ENCODE measurements at regions not wholly inside any gene's neighbourhood (a gene's known extent, or its start where the extent isn't known, plus 50 kb on each side); places are given as distances from the start of the nearest gene placed in this dataset.

DNA sequence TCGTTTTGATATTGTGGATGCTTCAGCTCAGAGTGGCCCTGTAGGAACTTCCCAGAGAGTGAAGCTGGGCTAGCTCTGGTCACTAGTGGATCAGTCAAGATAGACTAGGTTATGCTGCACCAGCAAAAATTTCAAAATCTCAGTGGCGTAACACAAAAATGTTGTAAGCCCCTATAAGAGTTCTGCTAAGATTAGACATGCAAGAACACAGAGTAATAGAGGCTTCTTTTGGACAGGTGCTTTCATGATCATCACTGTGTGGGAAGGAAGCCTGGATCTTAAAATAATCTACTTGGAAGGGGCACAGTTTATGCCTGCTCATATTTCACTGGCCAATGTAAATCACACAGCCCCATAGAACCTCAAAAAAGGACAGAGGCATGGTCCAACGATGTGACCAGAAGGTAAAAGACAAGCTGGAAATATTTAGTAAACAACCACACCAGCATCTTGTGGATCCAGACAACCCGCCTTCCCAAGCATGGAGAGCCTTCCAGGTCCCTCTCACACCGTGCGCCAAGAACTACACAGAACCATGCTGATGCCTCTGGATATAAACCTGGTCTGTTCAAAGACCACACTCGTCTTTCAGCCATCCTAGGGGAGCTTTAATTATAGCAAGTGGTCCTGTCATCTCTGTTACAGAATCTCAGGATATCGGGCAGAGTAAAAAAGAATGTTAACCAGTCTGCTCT is 554.3 kb downstream of the EPHB1 start:
- Mint-ChIP-seq H3K4me1 (ENCODE audit: low read depth) (no peaks in the 10 kb centered on the region), H3K9me3 (peaks cover 8% of the 10 kb centered on the region; the same call in 1 of the 2 replicates), H3K27ac (no peak overlapping the region), H3K27me3 (ENCODE audit: insufficient read depth) (peaks cover 1% of the 10 kb centered on the region; the same call in 1 of the 2 replicates), H3K4me3 (no peak overlapping the region), H3K36me3 (ENCODE audit: low read depth) (no peaks in the 10 kb centered on the region)
- TF ChIP-seq CTCF (IDR thresholded peaks at IDR 0.05), result no peak
- no peak for DNase-seq

GRCh38 chr3:135352213-135352612 is 557.2 kb downstream of the EPHB1 start:
- H3K27ac Mint-ChIP-seq, result no peak overlapping the region
- no peak overlapping the region for H3K4me3 Mint-ChIP-seq
- DNase-seq, result no peak
- H3K9me3 Mint-ChIP-seq, result peaks cover 14% of the 10 kb centered on the region
- no peak for TF ChIP-seq CTCF (IDR thresholded peaks at IDR 0.05)
- H3K27me3 Mint-ChIP-seq (ENCODE audit: insufficient read depth), result no peaks in the 10 kb centered on the region; the same call in 1 of the 2 replicates
- no peaks in the 10 kb centered on the region for H3K36me3 Mint-ChIP-seq (ENCODE audit: low read depth)
- no peaks in the 10 kb centered on the region for H3K4me1 Mint-ChIP-seq (ENCODE audit: low read depth)

GRCh38 chr3:135362889-135363288 is 567.8 kb downstream of the EPHB1 start:
- no peak for TF ChIP-seq CTCF (IDR thresholded peaks at IDR 0.05)
- no peak overlapping the region for H3K27ac Mint-ChIP-seq
- H3K4me3 Mint-ChIP-seq, result no peak overlapping the region
- no peaks in the 10 kb centered on the region for H3K4me1 Mint-ChIP-seq (ENCODE audit: low read depth)
- H3K27me3 Mint-ChIP-seq (ENCODE audit: insufficient read depth), result peaks cover 5% of the 10 kb centered on the region
- H3K9me3 Mint-ChIP-seq, result peaks cover 36% of the 10 kb centered on the region
- DNase-seq, result no peak
- no peaks in the 10 kb centered on the region for H3K36me3 Mint-ChIP-seq (ENCODE audit: low read depth)

- Mint-ChIP-seq H3K27me3 (ENCODE audit: insufficient read depth) (peaks cover 5% of the 10 kb centered on the region), H3K4me1 (ENCODE audit: low read depth) (no peaks in the 10 kb centered on the region), H3K36me3 (ENCODE audit: low read depth) (no peaks in the 10 kb centered on the region), H3K9me3 (peaks cover 32% of the 10 kb centered on the region), H3K4me3 (no peak overlapping the region), H3K27ac (no peak overlapping the region)
- no peak for TF ChIP-seq CTCF (IDR thresholded peaks at IDR 0.05)
- no peak for DNase-seq
Observed at GRCh38 chr3:135364676-135365075, 569.6 kb downstream of the EPHB1 start.

- H3K9me3 Mint-ChIP-seq, result peaks cover 24% of the 10 kb centered on the region
- H3K36me3 Mint-ChIP-seq (ENCODE audit: low read depth), result no peaks in the 10 kb centered on the region
Observed at GRCh38 chr3:135366816-135367215, 571.8 kb downstream of the EPHB1 start.

More at GRCh38 chr3:135366816-135367215, 571.8 kb downstream of the EPHB1 start:
- Mint-ChIP-seq H3K4me3 (no peak overlapping the region), H3K27me3 (ENCODE audit: insufficient read depth) (no peaks in the 10 kb centered on the region), H3K4me1 (ENCODE audit: low read depth) (no peaks in the 10 kb centered on the region), H3K27ac (no peak overlapping the region)
- TF ChIP-seq CTCF (IDR thresholded peaks at IDR 0.05), result no peak
- no peak for DNase-seq
